ENCODE measurements at regions not wholly inside any gene's neighbourhood (a gene's known extent, or its start where the extent isn't known, plus 50 kb on each side); places are given as distances from the start of the nearest gene placed in this dataset.

DNA sequence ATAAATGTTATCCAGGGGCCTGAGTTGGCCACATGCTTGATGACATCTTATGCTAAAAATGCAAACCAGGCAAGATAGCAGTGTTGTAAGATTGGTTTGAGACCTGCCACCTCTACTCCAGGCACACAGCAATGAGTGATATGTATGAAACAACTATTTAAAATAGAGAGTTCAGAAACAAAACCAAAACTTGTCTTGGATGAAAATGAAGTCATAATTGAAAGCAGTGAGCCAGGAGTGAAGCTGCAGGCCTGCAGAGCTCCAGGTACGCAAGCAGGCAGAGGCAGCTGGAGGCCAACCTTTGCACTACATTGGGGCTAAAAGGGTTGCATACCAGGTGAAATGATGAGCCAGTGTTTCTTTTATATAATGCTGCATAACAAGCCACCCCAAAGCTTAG, 89.2 kb upstream of the SPATS2L start:
- H3K9ac ChIP-seq (replicated peaks; ENCODE audit: extremely low read depth, insufficient read depth, low read length), result no peak overlapping the region
- FAIRE-seq, result no peak
- no peak overlapping the region for H3K27ac ChIP-seq (ENCODE audit: insufficient read depth, low read depth, low read length)
- H3K27me3 ChIP-seq (ENCODE audit: control insufficient read depth in 2 of 2, insufficient read depth in 2 of 2, low read length in 2 of 2), result peaks cover 0 to 2% of the 10 kb centered on the region in 2 experiments
- H3K4me3 ChIP-seq (replicated peaks in 1 of 3; ENCODE audit: insufficient read depth in 1 of 3, low read depth in 1 of 3, low read length in 3 of 3), result no peak overlapping the region
- BruUV-seq (replicated peaks), result no TSS peak
- H2AFZ ChIP-seq (ENCODE audit: low read depth, low read length), result no peak overlapping the region
- H3K36me3 ChIP-seq (ENCODE audit: control insufficient read depth in 2 of 2, extremely low read depth in 1 of 2, insufficient read depth in 2 of 2, low read length in 2 of 2), result no peaks in the 10 kb centered on the region
- dilution Hi-C loops (cut with MboI; ENCODE audit: extremely low pct_ligation_motif_present, low sequenced_read_pairs) (no loop called here), intact Hi-C loops (cut with micrococcal nuclease) (no loop called here)
- no peaks in the 10 kb centered on the region for H3K9me1 ChIP-seq (replicated peaks; ENCODE audit: control insufficient read depth, extremely low read depth, insufficient read depth, low read length)
- no peaks in the 10 kb centered on the region for H3K79me2 ChIP-seq (ENCODE audit: control insufficient read depth, insufficient read depth, low read length)
- H3K4me1 ChIP-seq (ENCODE audit: control insufficient read depth, extremely low read depth, insufficient read depth, low read length), result no peaks in the 10 kb centered on the region
- DNase-seq (ENCODE audit: low read depth, low spot score), result no peak
- ChIA-PET POLR2A (no interaction called here), CTCF (interaction anchor here (0.7 kb wide), 1 partner anchor 27 kb away, joined by 3 read pairs; no protein-coding TSS in a partner anchor)
- TF ChIP-seq MYC (IDR thresholded peaks at IDR 0.05; ENCODE audit: low read depth, low read length), result no peak
- no peak for TF ChIP-seq EZH2 (IDR thresholded peaks at IDR 0.05; ENCODE audit: borderline replicate concordance, low read depth, low read length, severe bottlenecking)
- TF ChIP-seq JUN (IDR thresholded peaks at IDR 0.05; ENCODE audit: borderline replicate concordance, insufficient read depth, insufficient read length, low read depth), result no peak
- TF ChIP-seq, protein P1, sequence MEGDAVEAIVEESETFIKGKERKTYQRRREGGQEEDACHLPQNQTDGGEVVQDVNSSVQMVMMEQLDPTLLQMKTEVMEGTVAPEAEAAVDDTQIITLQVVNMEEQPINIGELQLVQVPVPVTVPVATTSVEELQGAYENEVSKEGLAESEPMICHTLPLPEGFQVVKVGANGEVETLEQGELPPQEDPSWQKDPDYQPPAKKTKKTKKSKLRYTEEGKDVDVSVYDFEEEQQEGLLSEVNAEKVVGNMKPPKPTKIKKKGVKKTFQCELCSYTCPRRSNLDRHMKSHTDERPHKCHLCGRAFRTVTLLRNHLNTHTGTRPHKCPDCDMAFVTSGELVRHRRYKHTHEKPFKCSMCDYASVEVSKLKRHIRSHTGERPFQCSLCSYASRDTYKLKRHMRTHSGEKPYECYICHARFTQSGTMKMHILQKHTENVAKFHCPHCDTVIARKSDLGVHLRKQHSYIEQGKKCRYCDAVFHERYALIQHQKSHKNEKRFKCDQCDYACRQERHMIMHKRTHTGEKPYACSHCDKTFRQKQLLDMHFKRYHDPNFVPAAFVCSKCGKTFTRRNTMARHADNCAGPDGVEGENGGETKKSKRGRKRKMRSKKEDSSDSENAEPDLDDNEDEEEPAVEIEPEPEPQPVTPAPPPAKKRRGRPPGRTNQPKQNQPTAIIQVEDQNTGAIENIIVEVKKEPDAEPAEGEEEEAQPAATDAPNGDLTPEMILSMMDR (IDR thresholded peaks at IDR 0.05; ENCODE audit: extremely low read depth in 1 of 2, insufficient read depth in 1 of 2, low read depth in 1 of 2, low read length in 2 of 2), result no peak
- no peak for TF ChIP-seq POLR2A (IDR thresholded peaks at IDR 0.05; ENCODE audit: low read depth, low read length)
- TF ChIP-seq, protein P2, sequence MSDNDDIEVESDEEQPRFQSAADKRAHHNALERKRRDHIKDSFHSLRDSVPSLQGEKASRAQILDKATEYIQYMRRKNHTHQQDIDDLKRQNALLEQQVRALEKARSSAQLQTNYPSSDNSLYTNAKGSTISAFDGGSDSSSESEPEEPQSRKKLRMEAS (IDR thresholded peaks at IDR 0.05; ENCODE audit: insufficient read depth, insufficient read length), result no peak
- TF ChIP-seq GATA2 (IDR thresholded peaks at IDR 0.05; ENCODE audit: insufficient read depth, insufficient read length, low read depth, low read length), result no peak
- no peak for TF ChIP-seq FOS (IDR thresholded peaks at IDR 0.05; ENCODE audit: borderline replicate concordance, insufficient read depth, low read length)
- no peak for TF ChIP-seq POLR2AphosphoS5 (IDR thresholded peaks at IDR 0.05; ENCODE audit: insufficient read depth, low read depth, low read length)
- no peak overlapping the region for H3K4me2 ChIP-seq (ENCODE audit: insufficient read depth, low read length)
- no peaks in the 10 kb centered on the region for H3K9me3 ChIP-seq (replicated peaks; ENCODE audit: control insufficient read depth, insufficient read depth, low read length)
- no peaks in the 10 kb centered on the region for H4K20me1 ChIP-seq (replicated peaks; ENCODE audit: control insufficient read depth, extremely low read depth, insufficient read depth, low read length)

All from endothelial cell of umbilical vein (primary cell).